CD14-positive monocyte (primary cell): ENCODE measurements at regions not wholly inside any gene's neighbourhood (a gene's known extent, or its start where the extent isn't known, plus 50 kb on each side); places are given as distances from the start of the nearest gene placed in this dataset.

Source experiments
- DNase-seq, 3 donors: peaks; one replicate each; pipeline ENCODE4 v3.0.0-alpha.2; 2011 to 2022
- H2AFZ ChIP-seq: 2 replicates; pipeline ENCODE4 v1.6.0; 2012; ENCODE audit warnings: mild to moderate bottlenecking, low read depth, low read length, inconsistent platforms; ENCODE audit not compliant: insufficient read depth, poor library complexity, severe bottlenecking
- H3K27ac ChIP-seq, 2 donors: 1 replicate in 1 of 2; 2 replicates in 1 of 2; pipeline ENCODE4 v1.5.1; 2012 to 2013; ENCODE audit warnings: low read length in 2 of 2, control low read depth in 1 of 2, inconsistent platforms in 1 of 2, low read depth in 1 of 2, mild to moderate bottlenecking in 1 of 2
- H3K27me3 ChIP-seq, 2 donors: one replicate each; pipeline versions ENCODE4 v1.6.0 to v1.6.1; 2011 to 2013; ENCODE audit warnings: low read length in 2 of 2; ENCODE audit not compliant: control insufficient read depth in 2 of 2, insufficient read depth in 2 of 2
- H3K36me3 ChIP-seq, 2 donors: replicated peaks in 1 of 2; 1 replicate in 1 of 2; 2 replicates in 1 of 2; pipeline versions ENCODE4 v1.5.1 to v1.6.1; 2012 to 2013; ENCODE audit warnings: low read length in 2 of 2, control low read depth in 1 of 2, inconsistent platforms in 1 of 2, mild to moderate bottlenecking in 1 of 2; ENCODE audit not compliant: insufficient read depth in 2 of 2, control insufficient read depth in 1 of 2
- H3K4me1 ChIP-seq, 2 donors: 1 replicate in 1 of 2; 2 replicates in 1 of 2; pipeline versions ENCODE4 v1.5.1 to v1.6.1; 2012 to 2013; ENCODE audit warnings: low read length in 2 of 2, control low read depth in 1 of 2, inconsistent platforms in 1 of 2, mild to moderate bottlenecking in 1 of 2, moderate library complexity in 1 of 2; ENCODE audit not compliant: insufficient read depth in 2 of 2, control insufficient read depth in 1 of 2
- H3K4me2 ChIP-seq: replicated peaks from 2 replicates; pipeline ENCODE3; 2012; ENCODE audit warnings: low read length, moderate library complexity, mild to moderate bottlenecking; ENCODE audit not compliant: poor library complexity, severe bottlenecking; ENCODE audit errors: extremely low read depth
- H3K4me3 ChIP-seq, 3 experiments: fragments of 200-600 bp in 1 of 3; sonication (generic) in 1 of 3; replicated peaks in 1 of 3; 1 replicate in 2 of 3; 2 replicates in 1 of 3; pipeline ENCODE4 v1.5.1; 2011 to 2013; ENCODE audit warnings: low read length in 3 of 3, mild to moderate bottlenecking in 3 of 3, control low read depth in 2 of 3, low read depth in 2 of 3, inconsistent platforms in 1 of 3, moderate library complexity in 1 of 3
- H3K79me2 ChIP-seq: 2 replicates; pipeline ENCODE4 v1.6.0; 2012; ENCODE audit warnings: mild to moderate bottlenecking, control low read depth, inconsistent platforms, low read length, moderate library complexity; ENCODE audit not compliant: insufficient read depth
- H3K9ac ChIP-seq: 2 replicates; pipeline ENCODE4 v1.6.0; 2017; ENCODE audit warnings: low read length, mild to moderate bottlenecking; ENCODE audit not compliant: insufficient read depth, poor library complexity, severe bottlenecking
- H3K9me3 ChIP-seq, 2 donors: replicated peaks in 1 of 2; 1 replicate in 1 of 2; 2 replicates in 1 of 2; pipeline versions ENCODE4 v1.5.1 to v1.6.1; 2012 to 2013; ENCODE audit warnings: low read length in 2 of 2, control low read depth in 1 of 2; ENCODE audit not compliant: control insufficient read depth in 1 of 2, insufficient read depth in 1 of 2
- H4K20me1 ChIP-seq: 2 replicates; pipeline ENCODE4 v1.6.0; 2012; ENCODE audit warnings: mild to moderate bottlenecking, low read length, control low read depth, moderate library complexity; ENCODE audit not compliant: insufficient read depth
- H3K27ac Mint-ChIP-seq, 7 donors: one replicate each; pipeline ENCODE4 v1.8.0; 2020; ENCODE audit warnings: mild to moderate bottlenecking in 7 of 7, mixed read lengths in 7 of 7, moderate library complexity in 6 of 7, inconsistent platforms in 2 of 7
- H3K27me3 Mint-ChIP-seq, 3 donors: one replicate each; pipeline ENCODE4 v1.8.0; 2021 to 2022; ENCODE audit warnings: low read depth in 3 of 3, mild to moderate bottlenecking in 3 of 3, mixed read lengths in 3 of 3, moderate library complexity in 3 of 3, inconsistent platforms in 1 of 3
- H3K36me3 Mint-ChIP-seq, 2 donors: one replicate each; pipeline ENCODE4 v1.8.0; 2020; ENCODE audit warnings: mixed read lengths in 2 of 2, inconsistent platforms in 1 of 2, mild to moderate bottlenecking in 1 of 2
- H3K4me1 Mint-ChIP-seq: one replicate; pipeline ENCODE4 v1.8.0; 2020; ENCODE audit warnings: mild to moderate bottlenecking, mixed read lengths
- H3K4me3 Mint-ChIP-seq, 2 donors: one replicate each; pipeline ENCODE4 v1.8.0; 2020; ENCODE audit warnings: mild to moderate bottlenecking in 2 of 2, mixed read lengths in 2 of 2, moderate library complexity in 1 of 2
- H3K9me3 Mint-ChIP-seq, 7 donors: one replicate each; pipeline ENCODE4 v1.8.0; 2020 to 2022; ENCODE audit warnings: mixed read lengths in 7 of 7, mild to moderate bottlenecking in 6 of 7, moderate library complexity in 6 of 7, inconsistent platforms in 2 of 7
- WGBS: methylation state at CpG from one replicate; pipeline ENCODE4 v1.1.5; 2013; ENCODE audit warnings: missing lambda C conversion rate; ENCODE audit not compliant: insufficient coverage; 5-methylcytosine and 5-hydroxymethylcytosine counted together
- intact Hi-C, 2 donors: fragments of 100-400 bp; cut with micrococcal nuclease; formaldehyde crosslinking; loops; one replicate each; pipeline versions ENCODE4 v1.15.0 to v1.15.1; 2023
- TF ChIP-seq, protein P1 (sequence below): fragments of 200-600 bp; IDR thresholded peaks from one replicate; pipeline ENCODE4 v1.8.0; 2022; ENCODE audit warnings: antibody characterized with exemption, mild to moderate bottlenecking

DNA sequence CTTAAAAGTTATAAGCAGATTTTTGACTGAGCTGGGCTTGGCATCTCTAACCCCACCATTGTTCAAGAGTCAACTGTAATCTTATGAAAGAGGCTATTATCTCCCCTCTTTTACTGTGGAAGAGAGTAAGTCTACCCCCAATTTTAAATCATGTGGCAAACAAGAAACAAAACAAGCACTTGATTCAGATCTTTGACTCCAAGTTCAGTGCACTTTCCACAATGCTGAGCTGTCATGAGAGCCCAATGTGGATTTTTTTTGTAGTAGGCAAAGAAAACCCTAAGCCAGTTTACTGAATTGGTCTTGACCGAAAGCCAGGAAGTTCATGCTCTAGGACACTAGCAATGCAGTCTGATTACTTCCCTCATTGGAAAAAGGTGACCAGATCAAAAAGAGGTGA lies 306.2 kb downstream of the GALC start:
- no peak overlapping the region for H3K4me2 ChIP-seq
- peaks cover 0 to 9% (median 2%) of the 10 kb centered on the region in 7 donors for H3K9me3 Mint-ChIP-seq
- H3K9me3 ChIP-seq: no peaks in the 10 kb centered on the region
- no peaks in the 10 kb centered on the region for H3K27me3 ChIP-seq
- WGBS: 100% methylated on average over 1 of the region's 1 CpG
- no peaks in the 10 kb centered on the region for H3K36me3 Mint-ChIP-seq
- DNase-seq: no peak
- no peaks in the 10 kb centered on the region for H4K20me1 ChIP-seq
- TF ChIP-seq, protein P1, sequence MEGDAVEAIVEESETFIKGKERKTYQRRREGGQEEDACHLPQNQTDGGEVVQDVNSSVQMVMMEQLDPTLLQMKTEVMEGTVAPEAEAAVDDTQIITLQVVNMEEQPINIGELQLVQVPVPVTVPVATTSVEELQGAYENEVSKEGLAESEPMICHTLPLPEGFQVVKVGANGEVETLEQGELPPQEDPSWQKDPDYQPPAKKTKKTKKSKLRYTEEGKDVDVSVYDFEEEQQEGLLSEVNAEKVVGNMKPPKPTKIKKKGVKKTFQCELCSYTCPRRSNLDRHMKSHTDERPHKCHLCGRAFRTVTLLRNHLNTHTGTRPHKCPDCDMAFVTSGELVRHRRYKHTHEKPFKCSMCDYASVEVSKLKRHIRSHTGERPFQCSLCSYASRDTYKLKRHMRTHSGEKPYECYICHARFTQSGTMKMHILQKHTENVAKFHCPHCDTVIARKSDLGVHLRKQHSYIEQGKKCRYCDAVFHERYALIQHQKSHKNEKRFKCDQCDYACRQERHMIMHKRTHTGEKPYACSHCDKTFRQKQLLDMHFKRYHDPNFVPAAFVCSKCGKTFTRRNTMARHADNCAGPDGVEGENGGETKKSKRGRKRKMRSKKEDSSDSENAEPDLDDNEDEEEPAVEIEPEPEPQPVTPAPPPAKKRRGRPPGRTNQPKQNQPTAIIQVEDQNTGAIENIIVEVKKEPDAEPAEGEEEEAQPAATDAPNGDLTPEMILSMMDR: no peak
- H3K27ac ChIP-seq: no peak overlapping the region
- no peak overlapping the region for H2AFZ ChIP-seq
- no peak overlapping the region for H3K27ac Mint-ChIP-seq
- no peak overlapping the region for H3K9ac ChIP-seq
- H3K36me3 ChIP-seq: no peaks in the 10 kb centered on the region
- H3K79me2 ChIP-seq: no peaks in the 10 kb centered on the region
- H3K4me3 Mint-ChIP-seq: no peak overlapping the region
- H3K4me1 ChIP-seq: no peaks in the 10 kb centered on the region
- no peaks in the 10 kb centered on the region for H3K4me1 Mint-ChIP-seq
- peaks cover 0 to 3% (median 0%) of the 10 kb centered on the region in 3 donors for H3K27me3 Mint-ChIP-seq
- intact Hi-C loops: no loop called here
- no peak overlapping the region for H3K4me3 ChIP-seq

DNA sequence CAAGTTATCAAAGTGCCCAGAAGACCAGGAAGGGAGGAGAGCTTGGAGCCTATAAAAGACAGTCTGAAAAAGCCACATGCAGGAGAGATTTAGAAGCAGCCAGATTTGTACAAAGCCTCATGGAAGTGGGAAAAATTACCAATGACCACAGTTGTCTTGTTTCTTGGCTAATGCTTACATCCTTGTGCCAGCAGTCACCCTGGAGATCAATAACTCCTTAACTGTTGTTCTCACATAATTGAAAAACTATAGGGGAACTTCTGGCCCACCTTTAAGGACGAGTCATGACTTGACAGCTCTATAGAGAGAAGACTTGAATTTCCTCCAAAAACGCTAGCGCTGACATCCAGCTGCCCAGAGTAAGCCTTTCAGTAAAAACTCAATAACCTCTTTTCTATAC lies 313.1 kb downstream of the GALC start:
- no peak overlapping the region for H3K9ac ChIP-seq
- Mint-ChIP-seq H3K36me3 (no peaks in the 10 kb centered on the region), H3K4me1 (no peaks in the 10 kb centered on the region), H3K27me3 (no peaks in the 10 kb centered on the region), H3K27ac (no peak overlapping the region), H3K4me3 (no peak overlapping the region), H3K9me3 (peaks cover 0 to 5% (median 2%) of the 10 kb centered on the region in 7 donors)
- no peaks in the 10 kb centered on the region for H3K4me1 ChIP-seq
- TF ChIP-seq, protein P1: no peak
- H3K27ac ChIP-seq: no peak overlapping the region
- no peak overlapping the region for H3K4me2 ChIP-seq
- no peaks in the 10 kb centered on the region for H3K79me2 ChIP-seq
- no peak for DNase-seq
- no peaks in the 10 kb centered on the region for H3K27me3 ChIP-seq
- H4K20me1 ChIP-seq: no peaks in the 10 kb centered on the region
- H3K9me3 ChIP-seq: no peaks in the 10 kb centered on the region
- H2AFZ ChIP-seq: no peak overlapping the region
- intact Hi-C loops: no loop called here
- H3K4me3 ChIP-seq: no peak overlapping the region
- no peaks in the 10 kb centered on the region for H3K36me3 ChIP-seq
- no CpG with 5 or more reads among the region's 3 CpGs for WGBS
